Hematopoietic multipotent progenitor cell treated with erythropoietin and hydrocortisone succinate and interleukin-3 and kit ligand, for 4 days (in vitro differentiated cells): ENCODE measurements at regions not wholly inside any gene's neighbourhood (a gene's known extent, or its start where the extent isn't known, plus 50 kb on each side); places are given as distances from the start of the nearest gene placed in this dataset.
A peak's percentile ranks its signal among the peaks of the same experiment; 100 is the strongest.
"Not testable (repeated sequence)": the region's sequence is repeated elsewhere in the genome, so short reads cannot be mapped to it uniquely, and the experiment has no call there.

ENCODE experiments used
- DNase-seq: peaks from one replicate; pipeline ENCODE4 v3.0.0-alpha.2; 2015

GRCh38 chr5:129163810-129164378, 69.3 kb downstream of the ISOC1 start:
- no peak for DNase-seq

GRCh38 chr5:129170050-129170449, 75.5 kb downstream of the ISOC1 start:
- no peak for DNase-seq

- DNase-seq, result no peak
These were observed 76.8 kb downstream of the ISOC1 start for GRCh38 chr5:129171194-129171944.

GRCh38 chr5:129172580-129172979, 78.0 kb downstream of the ISOC1 start:
- peak; percentile 6 for DNase-seq

- no peak for DNase-seq
These were observed 79.2 kb downstream of the ISOC1 start for GRCh38 chr5:129173771-129174170.

GRCh38 chr5:129174480-129174879, 79.9 kb downstream of the ISOC1 start:
- DNase-seq, result no peak

- DNase-seq, result no peak
These were observed 82.9 kb downstream of the ISOC1 start for GRCh38 chr5:129177451-129177850.

GRCh38 chr5:129199308-129199707, 104.8 kb downstream of the ISOC1 start:
- DNase-seq, result no peak

GRCh38 chr5:129204525-129204924, 110.0 kb downstream of the ISOC1 start:
- no peak for DNase-seq

GRCh38 chr5:129216001-129216400, 121.5 kb downstream of the ISOC1 start:
- DNase-seq, result no peak

- DNase-seq, result no peak
These were observed 122.6 kb downstream of the ISOC1 start for GRCh38 chr5:129217179-129217578.

GRCh38 chr5:129223178-129223577, 128.6 kb downstream of the ISOC1 start:
- DNase-seq, result no peak

- DNase-seq, result no peak
These were observed 134.0 kb downstream of the ISOC1 start for GRCh38 chr5:129228577-129228976.

- no peak for DNase-seq
These were observed 147.2 kb downstream of the ISOC1 start for GRCh38 chr5:129241755-129242154.

GRCh38 chr5:129243039-129243438, 148.5 kb downstream of the ISOC1 start:
- DNase-seq, result no peak

- no peak for DNase-seq
These were observed 149.9 kb downstream of the ISOC1 start for GRCh38 chr5:129244478-129244877.

- DNase-seq, result no peak
These were observed 150.9 kb downstream of the ISOC1 start for GRCh38 chr5:129245489-129245888.

- DNase-seq, result no peak
These were observed 151.5 kb downstream of the ISOC1 start for GRCh38 chr5:129246088-129246487.

GRCh38 chr5:129249886-129250285, 155.3 kb downstream of the ISOC1 start:
- no peak for DNase-seq

- peak; percentile 15 for DNase-seq
These were observed 176.8 kb downstream of the ISOC1 start for GRCh38 chr5:129271308-129271707.

GRCh38 chr5:129284010-129284409, 176.1 kb upstream of the ADAMTS19 start:
- DNase-seq, result no peak

GRCh38 chr5:129294216-129294615, 165.9 kb upstream of the ADAMTS19 start:
- DNase-seq, result not testable (repeated sequence)

GRCh38 chr5:129306725-129307124, 153.4 kb upstream of the ADAMTS19 start:
- DNase-seq, result no peak

GRCh38 chr5:129322968-129323367, 137.1 kb upstream of the ADAMTS19 start:
- DNase-seq, result no peak

- DNase-seq, result no peak
These were observed 118.8 kb upstream of the ADAMTS19 start for GRCh38 chr5:129341306-129341705.
